Posterior vena cava (tissue), 2 donors: ENCODE measurements at regions not wholly inside any gene's neighbourhood (a gene's known extent, or its start where the extent isn't known, plus 50 kb on each side); places are given as distances from the start of the nearest gene placed in this dataset.
"Not testable (repeated sequence)": the region's sequence is repeated elsewhere in the genome, so short reads cannot be mapped to it uniquely, and the experiment has no call there.

Experiments used
- DNase-seq: peaks from one replicate; pipeline ENCODE4 v3.0.0-alpha.2; 2020; ENCODE audit warnings: low spot score
- intact Hi-C, 2 donors: fragments of 100-400 bp; cut with DNase I; formaldehyde crosslinking; loops; one replicate each; pipeline versions ENCODE4 v1.14.1 to v1.14.2; 2022 to 2023
- donor health status: DM: yes; HTN: yes; CAD: no.
- donor health status: DM: yes; HTN: yes; CAD: no.

GRCh38 chr17:68134731-68135130 lies 99.2 kb downstream of the KPNA2 start:
- intact Hi-C loops = no loop called here
- DNase-seq = no peak

GRCh38 chr17:68135141-68135887 lies 99.8 kb downstream of the KPNA2 start:
- intact Hi-C loops = no loop called here
- DNase-seq = no peak

- intact Hi-C loops = no loop called here
- DNase-seq = no peak
Observed at GRCh38 chr17:68141050-68141449, 105.5 kb downstream of the KPNA2 start.

GRCh38 chr17:68142595-68142994 lies 105.2 kb upstream of the AMZ2 start:
- no peak for DNase-seq
- intact Hi-C loops = no loop called here

- intact Hi-C loops = no loop called here
- no peak for DNase-seq
Observed at GRCh38 chr17:68143425-68143824, 104.4 kb upstream of the AMZ2 start.

- intact Hi-C loops = no loop called here
- no peak for DNase-seq
Observed at GRCh38 chr17:68145088-68145487, 102.8 kb upstream of the AMZ2 start.

GRCh38 chr17:68148936-68149335 lies 98.9 kb upstream of the AMZ2 start:
- DNase-seq = no peak
- intact Hi-C loops = no loop called here

- intact Hi-C loops = no loop called here
- no peak for DNase-seq
Observed at GRCh38 chr17:68152161-68152571, 95.7 kb upstream of the AMZ2 start.

- DNase-seq = no peak
Observed at GRCh38 chr17:68155692-68156091, 92.2 kb upstream of the AMZ2 start.

GRCh38 chr17:68161644-68162428 lies 86.0 kb upstream of the AMZ2 start:
- intact Hi-C loops = no loop called here
- DNase-seq = no peak

More at GRCh38 chr17:68155692-68156091, 92.2 kb upstream of the AMZ2 start:
- intact Hi-C loops = no loop called here

- DNase-seq = not testable (repeated sequence)
Observed at GRCh38 chr17:68168273-68169164, 79.3 kb upstream of the AMZ2 start.

GRCh38 chr17:68169165-68169821 lies 78.5 kb upstream of the AMZ2 start:
- intact Hi-C loops, DNase-seq: not testable (repeated sequence)

More at GRCh38 chr17:68168273-68169164, 79.3 kb upstream of the AMZ2 start:
- intact Hi-C loops = not testable (repeated sequence)

GRCh38 chr17:68169840-68170239 lies 78.0 kb upstream of the AMZ2 start:
- DNase-seq = no peak
- intact Hi-C loops = loop anchor here in 1 of 2 donors (10.0 kb wide), 1 partner anchor 295 kb away; no protein-coding TSS in a partner anchor

GRCh38 chr17:68170246-68170645 lies 77.6 kb upstream of the AMZ2 start:
- intact Hi-C loops = loop anchor here in 1 of 2 donors (10.0 kb wide), 1 partner anchor 295 kb away; no protein-coding TSS in a partner anchor
- DNase-seq = no peak

- no peak for DNase-seq
- intact Hi-C loops = loop anchor here in 1 of 2 donors (10.0 kb wide), 1 partner anchor 292 kb away; no protein-coding TSS in a partner anchor
Observed at GRCh38 chr17:68172461-68172954, 75.3 kb upstream of the AMZ2 start.

- intact Hi-C loops = loop anchor here in 1 of 2 donors (10.0 kb wide), 1 partner anchor 289 kb away; no protein-coding TSS in a partner anchor
- no peak for DNase-seq
Observed at GRCh38 chr17:68175416-68175815, 72.4 kb upstream of the AMZ2 start.

- intact Hi-C loops = loop anchor here in 1 of 2 donors (10.0 kb wide), 1 partner anchor 289 kb away; no protein-coding TSS in a partner anchor
- no peak for DNase-seq
Observed at GRCh38 chr17:68175905-68176304, 71.9 kb upstream of the AMZ2 start.

GRCh38 chr17:68176718-68177117 lies 71.1 kb upstream of the AMZ2 start:
- intact Hi-C loops = loop anchor here in 1 of 2 donors (10.0 kb wide), 1 partner anchor 288 kb away; no protein-coding TSS in a partner anchor

More at GRCh38 chr17:68176718-68177117, 71.1 kb upstream of the AMZ2 start:
- DNase-seq = no peak
